Parathyroid adenoma (tissue), 2 donors: ENCODE measurements at regions not wholly inside any gene's neighbourhood (a gene's known extent, or its start where the extent isn't known, plus 50 kb on each side); places are given as distances from the start of the nearest gene placed in this dataset.

Experiments used
- H2AFZ ChIP-seq: fragments of 300-600 bp; sonication (generic); one replicate; pipeline ENCODE4 v1.7.0; 2017; ENCODE audit warnings: antibody characterized with exemption, mild to moderate bottlenecking
- H3K27ac ChIP-seq: fragments of 300-600 bp; sonication (generic); one replicate; pipeline ENCODE4 v1.7.0; 2017
- H3K27me3 ChIP-seq: fragments of 300-600 bp; sonication (generic); one replicate; pipeline ENCODE4 v1.7.0; 2017; ENCODE audit warnings: low read length; ENCODE audit not compliant: control insufficient read depth, insufficient read depth
- H3K36me3 ChIP-seq: fragments of 300-600 bp; sonication (generic); one replicate; pipeline ENCODE4 v1.7.0; 2017; ENCODE audit warnings: low read length; ENCODE audit not compliant: control insufficient read depth, insufficient read depth
- H3K4me1 ChIP-seq: fragments of 300-600 bp; sonication (generic); one replicate; pipeline ENCODE4 v1.7.0; 2017; ENCODE audit warnings: control low read depth
- H3K4me2 ChIP-seq: fragments of 300-600 bp; sonication (generic); one replicate; pipeline ENCODE4 v1.7.0; 2017; ENCODE audit warnings: low read length
- H3K4me3 ChIP-seq: fragments of 300-600 bp; sonication (generic); one replicate; pipeline ENCODE4 v1.7.0; 2017; ENCODE audit warnings: low read depth, low read length
- H3K79me2 ChIP-seq: fragments of 300-600 bp; sonication (generic); one replicate; pipeline ENCODE4 v1.7.0; 2017; ENCODE audit warnings: control low read depth
- H3K9ac ChIP-seq: fragments of 300-600 bp; sonication (generic); one replicate; pipeline ENCODE4 v1.7.0; 2017; ENCODE audit warnings: mild to moderate bottlenecking
- H3K9me3 ChIP-seq: fragments of 300-600 bp; sonication (generic); one replicate; pipeline ENCODE4 v1.7.0; 2017; ENCODE audit warnings: low read length; ENCODE audit not compliant: control insufficient read depth
- CTCF ChIP-seq: fragments of 300-600 bp; sonication (generic); IDR thresholded peaks from one replicate; pipeline ENCODE4 v1.7.0; 2017; ENCODE audit warnings: antibody characterized with exemption, mild to moderate bottlenecking
- donor health status: primary hyperparathyroidism.

- no peak overlapping the region for H2AFZ ChIP-seq
- no peaks in the 10 kb centered on the region for H3K36me3 ChIP-seq
- no peak overlapping the region for H3K4me3 ChIP-seq
- no peak overlapping the region for H3K27ac ChIP-seq
- no peaks in the 10 kb centered on the region for H3K79me2 ChIP-seq
- no peaks in the 10 kb centered on the region for H3K27me3 ChIP-seq
- no peak for TF ChIP-seq CTCF
- no peak overlapping the region for H3K4me2 ChIP-seq
- no peak overlapping the region for H3K9ac ChIP-seq
- no peaks in the 10 kb centered on the region for H3K4me1 ChIP-seq
- no peaks in the 10 kb centered on the region for H3K9me3 ChIP-seq
Observed at GRCh38 chr7:155874411-155874810, 62.1 kb upstream of the SHH start.

DNA sequence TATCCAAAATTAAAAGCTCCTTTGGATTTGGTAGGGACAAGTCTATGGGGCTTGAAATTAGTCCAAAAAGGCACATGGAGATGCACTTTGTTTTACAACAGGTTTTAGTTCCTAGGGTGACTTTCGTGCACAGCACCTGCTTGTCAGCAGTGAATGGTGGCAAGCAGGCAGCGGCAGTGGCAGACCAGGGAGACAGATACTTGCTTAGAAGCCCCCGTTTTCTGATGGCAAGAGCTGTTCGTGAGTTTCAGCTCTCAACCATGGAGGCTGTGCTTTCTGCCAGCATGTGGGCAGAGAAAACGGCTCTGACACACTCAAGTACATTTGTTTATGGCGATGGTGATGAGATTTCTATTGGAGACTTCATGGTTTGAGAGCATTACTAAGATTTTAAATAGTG is 61.7 kb upstream of the SHH start:
- Histone ChIP-seq H3K79me2 (no peaks in the 10 kb centered on the region), H3K27ac (no peak overlapping the region), H3K4me3 (no peak overlapping the region), H3K9ac (no peak overlapping the region), H3K36me3 (no peaks in the 10 kb centered on the region), H3K9me3 (no peaks in the 10 kb centered on the region), H2AFZ (no peak overlapping the region), H3K4me2 (no peak overlapping the region), H3K27me3 (no peaks in the 10 kb centered on the region), H3K4me1 (no peaks in the 10 kb centered on the region)
- no peak for TF ChIP-seq CTCF

DNA sequence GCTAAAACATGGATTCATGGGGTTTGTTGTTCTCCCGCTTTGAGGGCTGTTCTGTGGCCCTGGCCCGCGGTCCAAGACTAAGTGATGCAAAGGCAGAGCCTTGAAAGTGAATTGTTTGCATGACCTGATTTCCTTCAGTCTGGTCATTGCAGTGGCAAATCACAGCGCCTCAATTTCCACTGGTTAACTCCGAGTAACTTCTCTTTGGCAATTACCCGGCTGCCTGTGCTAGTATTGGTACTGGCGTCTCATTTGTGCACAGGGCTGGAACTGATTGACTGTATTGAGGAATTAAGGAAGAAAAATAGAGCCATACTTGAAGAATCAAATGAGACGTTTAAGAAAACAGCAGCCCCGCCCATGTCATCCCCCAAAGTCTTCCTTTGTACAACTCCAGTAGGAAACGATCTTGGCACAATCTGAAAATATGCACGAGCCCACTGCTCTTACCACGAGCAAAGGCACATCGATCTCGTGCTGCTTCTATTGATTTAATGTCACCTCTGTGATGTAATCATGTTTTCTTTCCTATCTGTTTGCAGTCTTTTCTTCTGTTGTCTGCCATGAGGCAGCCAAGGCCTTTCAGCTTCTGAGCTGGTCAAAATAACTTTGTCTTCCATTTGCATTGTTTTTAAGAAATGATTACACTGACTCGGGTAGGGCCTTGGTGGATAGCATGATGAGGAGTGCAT is 60.6 kb upstream of the SHH start:
- Histone ChIP-seq H3K36me3 (no peaks in the 10 kb centered on the region), H3K79me2 (no peaks in the 10 kb centered on the region), H3K27ac (no peak overlapping the region), H3K4me2 (no peak overlapping the region), H3K9me3 (no peaks in the 10 kb centered on the region), H3K9ac (no peak overlapping the region), H2AFZ (no peak overlapping the region), H3K4me3 (no peak overlapping the region), H3K27me3 (no peaks in the 10 kb centered on the region), H3K4me1 (no peaks in the 10 kb centered on the region)
- TF ChIP-seq CTCF: no peak

DNA sequence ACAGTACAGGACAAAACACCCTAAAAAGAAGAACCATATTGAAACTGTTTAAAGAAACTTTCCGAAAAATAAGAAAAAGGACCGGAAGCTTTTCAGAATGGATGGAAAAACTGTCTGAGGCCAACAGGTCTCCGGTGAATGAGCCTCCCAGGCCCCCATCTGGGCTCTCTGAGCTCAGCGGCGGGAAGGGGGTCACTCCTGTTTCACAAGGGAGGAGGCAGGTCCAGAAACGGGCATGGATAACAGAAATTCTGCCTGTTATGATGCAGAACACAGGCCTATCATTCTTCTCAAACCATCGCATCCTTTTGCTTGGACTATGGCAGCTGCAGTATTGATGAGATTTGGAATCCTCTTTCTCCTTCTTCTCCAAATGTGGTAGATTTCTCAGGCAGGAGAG is 58.9 kb upstream of the SHH start:
- Histone ChIP-seq H3K9ac (no peak overlapping the region), H3K79me2 (no peaks in the 10 kb centered on the region), H2AFZ (no peak overlapping the region), H3K27me3 (no peaks in the 10 kb centered on the region), H3K4me3 (no peak overlapping the region), H3K36me3 (no peaks in the 10 kb centered on the region), H3K4me2 (no peak overlapping the region), H3K27ac (no peak overlapping the region), H3K9me3 (no peaks in the 10 kb centered on the region), H3K4me1 (no peaks in the 10 kb centered on the region)
- no peak for TF ChIP-seq CTCF
